Left lobe of liver (tissue), 2 donors: ENCODE measurements at regions not wholly inside any gene's neighbourhood (a gene's known extent, or its start where the extent isn't known, plus 50 kb on each side); places are given as distances from the start of the nearest gene placed in this dataset.
A peak's percentile ranks its signal among the peaks of the same experiment; 100 is the strongest.
"Not testable (repeated sequence)": the region's sequence is repeated elsewhere in the genome, so short reads cannot be mapped to it uniquely, and the experiment has no call there.

Experiments
- ATAC-seq: fragments of 200-7000 bp; cut with Tn5 transposase; one replicate; pipeline ENCODE4 v1.9.1; 2020; ENCODE audit warnings: mild to moderate bottlenecking, moderate library complexity
- DNase-seq: peaks from one replicate; pipeline ENCODE4 v3.0.0-alpha.2; 2020; ENCODE audit warnings: low spot score
- donor health status: DM: no; HTN: no; CAD: no; lungs with moderate emphysema.
- donor health status: DM: no; HTN: yes; CAD: no.

GRCh38 chr12:92237262-92237661 lies 91.6 kb upstream of the BTG1 start:
- ATAC-seq (no peak), DNase-seq (no peak)

GRCh38 chr12:92235703-92236472 lies 90.2 kb upstream of the BTG1 start:
- ATAC-seq = no peak
- no peak for DNase-seq

- ATAC-seq = no peak
- DNase-seq = no peak
Measured at GRCh38 chr12:92234533-92234932, 88.9 kb upstream of the BTG1 start.

- ATAC-seq (no peak), DNase-seq (no peak)
Measured at GRCh38 chr12:92233346-92234015, 87.8 kb upstream of the BTG1 start.

GRCh38 chr12:92232371-92232932 lies 86.8 kb upstream of the BTG1 start:
- not testable (repeated sequence) for ATAC-seq, DNase-seq

GRCh38 chr12:92231945-92232344 lies 86.3 kb upstream of the BTG1 start:
- ATAC-seq, DNase-seq: not testable (repeated sequence)

GRCh38 chr12:92231532-92231931 lies 85.9 kb upstream of the BTG1 start:
- not testable (repeated sequence) for DNase-seq, ATAC-seq

GRCh38 chr12:92229381-92229780 lies 83.7 kb upstream of the BTG1 start:
- DNase-seq = no peak
- ATAC-seq = no peak

- DNase-seq (no peak), ATAC-seq (no peak)
Measured at GRCh38 chr12:92226961-92227360, 81.3 kb upstream of the BTG1 start.

- ATAC-seq = peak; percentile 77
- DNase-seq = no peak
Measured at GRCh38 chr12:92226071-92226661, 80.5 kb upstream of the BTG1 start.

- ATAC-seq (no peak), DNase-seq (no peak)
Measured at GRCh38 chr12:92224685-92225331, 79.2 kb upstream of the BTG1 start.

GRCh38 chr12:92223481-92223880 lies 77.8 kb upstream of the BTG1 start:
- DNase-seq = no peak
- ATAC-seq = no peak

GRCh38 chr12:92221656-92222315 lies 76.1 kb upstream of the BTG1 start:
- no peak for DNase-seq

GRCh38 chr12:92218394-92219077 lies 72.9 kb upstream of the BTG1 start:
- DNase-seq (no peak), ATAC-seq (no peak)

More at GRCh38 chr12:92221656-92222315, 76.1 kb upstream of the BTG1 start:
- no peak for ATAC-seq

- ATAC-seq (no peak), DNase-seq (no peak)
Measured at GRCh38 chr12:92216092-92216491, 70.4 kb upstream of the BTG1 start.

- ATAC-seq (no peak), DNase-seq (no peak)
Measured at GRCh38 chr12:92215358-92215757, 69.7 kb upstream of the BTG1 start.

GRCh38 chr12:92213166-92213565 lies 67.5 kb upstream of the BTG1 start:
- ATAC-seq (no peak), DNase-seq (no peak)

- DNase-seq (no peak), ATAC-seq (no peak)
Measured at GRCh38 chr12:92210071-92210470, 64.4 kb upstream of the BTG1 start.

- DNase-seq (no peak), ATAC-seq (peak; percentile 23)
Measured at GRCh38 chr12:92208613-92209121, 63.0 kb upstream of the BTG1 start.

- no peak for ATAC-seq
- no peak for DNase-seq
Measured at GRCh38 chr12:92206596-92206995, 61.0 kb upstream of the BTG1 start.
